GM19397 (cell line): ENCODE measurements at regions not wholly inside any gene's neighbourhood (a gene's known extent, or its start where the extent isn't known, plus 50 kb on each side); places are given as distances from the start of the nearest gene placed in this dataset.

ENCODE experiments used
- ATAC-seq: cut with Tn5 transposase; IDR thresholded peaks from one replicate; pipeline ENCODE4 v1.9.1; 2021; ENCODE audit warnings: mild to moderate bottlenecking, moderate library complexity; ENCODE audit not compliant: unreplicated experiment

- peak; percentile 77 for ATAC-seq
These were observed 63.2 kb upstream of the TNIP3 start for GRCh38 chr4:121227341-121227792.

GRCh38 chr4:121226362-121226761 lies 62.2 kb upstream of the TNIP3 start:
- no peak for ATAC-seq

- ATAC-seq: no peak
These were observed 57.5 kb upstream of the TNIP3 start for GRCh38 chr4:121221608-121222007.

GRCh38 chr4:121221201-121221600 lies 57.1 kb upstream of the TNIP3 start:
- ATAC-seq: no peak

- no peak for ATAC-seq
These were observed 56.6 kb upstream of the TNIP3 start for GRCh38 chr4:121220698-121221097.

- no peak for ATAC-seq
These were observed 55.1 kb upstream of the TNIP3 start for GRCh38 chr4:121219227-121219626.

GRCh38 chr4:121217351-121217750 lies 53.2 kb upstream of the TNIP3 start:
- no peak for ATAC-seq

GRCh38 chr4:121216461-121216860 lies 52.3 kb upstream of the TNIP3 start:
- no peak for ATAC-seq

GRCh38 chr4:121213940-121214339 lies 49.8 kb upstream of the TNIP3 start:
- no peak for ATAC-seq
